NCI-H1417 (cell line): ENCODE measurements at regions not wholly inside any gene's neighbourhood (a gene's known extent, or its start where the extent isn't known, plus 50 kb on each side); places are given as distances from the start of the nearest gene placed in this dataset.

Experiments
- DNase-seq, 3 experiments: peaks; one replicate each; lab custom pipeline; 2025; lab: John Stamatoyannopoulos, UW

- no peak for DNase-seq
Measured at GRCh38 chr3:28646435-28646834, 297.8 kb upstream of the AZI2 start.

DNA sequence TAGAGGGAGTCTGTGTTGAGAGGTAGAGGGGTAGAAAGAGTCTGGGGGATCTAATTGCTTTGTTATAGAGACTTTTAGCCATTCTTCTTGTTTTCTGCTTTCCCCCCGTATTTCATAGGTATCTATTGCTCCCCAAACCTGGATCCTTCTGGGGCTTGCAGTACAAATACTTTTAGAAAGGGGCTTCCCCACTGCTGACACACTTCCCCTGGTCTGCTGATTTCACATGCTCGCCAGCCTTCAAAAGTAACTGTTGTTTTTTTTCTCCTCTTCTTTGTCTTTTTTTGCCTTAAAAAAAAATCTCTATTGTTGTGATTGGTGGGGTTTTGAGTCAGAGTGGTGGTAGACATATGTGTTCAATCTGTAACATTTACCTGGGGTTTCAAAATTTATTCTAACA is 300.6 kb upstream of the AZI2 start:
- no peak for DNase-seq

DNA sequence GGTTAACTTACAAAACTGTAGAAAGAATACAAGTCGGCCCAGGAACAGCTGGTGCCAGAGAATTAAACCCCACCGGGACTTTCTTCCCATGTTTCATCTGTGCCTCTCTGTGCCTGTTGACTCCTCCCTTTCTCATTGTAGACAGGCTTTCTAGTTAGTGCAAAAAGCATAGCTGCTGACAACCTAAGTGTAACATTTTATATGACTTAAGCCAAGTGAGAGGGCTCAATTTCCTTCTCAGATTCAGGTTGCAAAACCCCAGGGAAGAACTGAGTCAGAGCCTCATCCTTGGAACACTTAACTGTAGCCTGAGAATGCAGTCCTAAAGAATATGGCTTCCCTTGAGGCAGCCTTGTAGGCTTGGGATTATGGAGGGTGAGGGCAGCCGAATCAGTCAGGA is 302.5 kb upstream of the AZI2 start:
- no peak for DNase-seq

DNA sequence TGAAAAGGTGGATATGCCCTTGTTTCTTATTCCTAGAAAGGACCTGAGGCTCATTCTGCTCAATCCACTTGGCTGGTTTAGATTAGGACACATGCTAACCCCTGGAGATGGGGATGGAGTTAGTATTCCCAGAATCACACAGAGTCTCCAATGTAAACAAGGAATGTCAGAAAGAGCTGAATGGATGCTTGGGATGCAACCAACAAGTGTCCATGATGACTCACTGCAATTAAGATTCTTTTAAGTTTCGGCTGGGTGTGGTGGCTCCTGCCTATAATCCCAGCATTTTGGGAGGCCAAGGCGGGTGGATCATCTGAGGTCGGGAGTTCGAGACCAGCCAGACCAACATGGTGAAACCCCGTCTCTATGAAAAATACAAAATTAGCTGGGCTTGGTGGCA is 315.5 kb upstream of the AZI2 start:
- DNase-seq: no peak

DNA sequence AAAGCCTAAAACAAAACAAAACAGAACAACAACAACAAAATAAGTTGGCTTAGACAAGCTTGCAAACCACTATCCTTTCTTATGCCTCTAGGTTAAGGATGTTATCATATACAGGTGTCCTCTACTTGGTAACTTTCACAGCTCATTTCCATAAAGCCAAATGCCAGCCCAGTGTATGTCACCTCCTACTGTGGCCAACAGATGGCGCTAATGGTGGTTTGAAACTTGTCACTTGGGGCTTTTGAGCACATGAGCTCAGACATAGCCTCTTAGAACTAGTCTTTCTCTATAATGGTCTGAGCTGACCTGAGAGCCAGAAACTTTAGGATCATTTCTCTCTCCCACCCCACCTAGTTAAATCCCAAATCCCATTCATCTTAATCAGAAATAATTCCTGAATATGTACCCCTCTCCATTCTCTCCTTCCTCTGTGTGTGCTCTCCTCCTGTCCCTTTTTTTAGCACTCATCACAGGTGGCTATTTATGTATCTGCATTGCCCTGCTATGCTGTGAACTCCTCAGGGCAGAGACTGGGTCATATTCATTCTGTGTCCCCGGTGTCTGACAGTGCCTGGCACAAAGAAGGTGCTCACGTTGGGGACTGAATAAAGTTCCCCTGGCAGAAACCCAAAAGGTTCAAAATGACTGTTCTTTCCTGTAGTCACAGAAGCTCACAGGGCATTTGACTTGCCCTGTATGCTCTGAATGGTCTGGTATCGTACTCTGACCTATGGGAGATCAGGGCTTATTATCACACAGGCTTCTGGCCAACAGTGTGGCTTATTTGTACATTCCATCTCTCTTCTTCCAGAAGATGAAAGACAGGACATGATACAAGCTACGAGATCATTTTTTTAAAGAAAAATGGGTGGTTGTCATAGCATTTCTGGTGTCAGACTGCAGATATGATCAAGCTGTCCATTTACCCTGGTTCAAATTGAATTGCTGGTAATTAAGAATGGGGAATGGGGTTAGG is 319.3 kb upstream of the AZI2 start:
- peak; percentile 43 to 77 (median 59) for DNase-seq

DNA sequence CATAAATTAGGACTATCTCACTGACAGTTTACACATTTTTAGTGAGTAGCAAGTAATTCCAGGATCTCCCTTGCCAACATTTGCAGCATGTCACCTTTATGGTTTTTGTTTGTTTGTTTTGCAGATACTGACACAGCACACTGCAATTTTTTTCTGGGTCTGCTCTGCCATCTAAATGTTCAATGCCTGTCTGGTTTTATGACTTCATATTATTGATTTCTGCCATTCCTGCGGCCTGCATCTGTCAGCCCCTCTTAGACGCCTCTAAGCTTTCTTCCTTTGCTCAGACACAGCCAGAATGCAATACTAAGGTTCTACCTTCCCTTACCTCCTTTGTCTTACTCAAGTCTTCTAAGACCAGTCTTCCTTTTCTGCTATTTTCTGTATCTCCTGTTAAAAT is 321.2 kb upstream of the AZI2 start:
- DNase-seq: no peak

- DNase-seq: no peak
Measured at GRCh38 chr3:28672406-28672805, 323.8 kb upstream of the AZI2 start.

DNA sequence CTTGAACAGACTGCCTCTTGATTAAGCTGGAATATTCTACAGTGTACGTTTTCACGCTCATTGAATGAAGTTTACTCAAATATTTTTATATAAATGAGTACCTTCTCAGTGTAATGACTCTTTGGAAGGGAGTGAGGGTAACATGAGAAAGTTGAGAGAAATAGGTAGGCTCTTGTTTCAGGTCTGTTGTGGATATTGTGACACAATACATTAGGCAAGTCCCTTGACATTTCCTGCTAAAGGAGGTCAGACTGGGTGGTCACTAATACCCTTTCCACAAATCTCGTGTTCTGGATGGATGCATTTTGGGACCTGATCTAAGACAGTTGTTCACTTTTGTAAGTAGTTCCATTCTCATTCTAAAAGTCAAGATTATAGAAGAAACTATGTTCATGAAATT is 324.8 kb upstream of the AZI2 start:
- no peak for DNase-seq

DNA sequence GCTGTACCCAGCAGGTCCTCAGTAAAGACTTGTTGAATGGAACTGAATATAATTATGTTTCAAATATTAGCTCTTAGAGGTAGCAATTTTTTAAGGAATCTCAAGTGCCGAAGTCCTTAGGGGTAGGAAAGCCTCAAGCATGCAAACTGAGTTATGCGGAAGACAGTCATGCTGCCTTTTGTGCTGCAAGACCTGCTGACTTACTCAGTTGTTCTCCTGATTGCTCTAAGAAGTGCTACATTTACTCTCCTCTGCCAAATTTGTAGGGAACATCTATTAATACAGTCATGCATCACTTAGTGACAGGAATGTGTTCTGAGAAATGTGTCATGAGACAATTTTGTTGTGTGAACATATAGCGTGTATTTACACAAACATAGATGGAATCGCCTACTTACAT is 325.6 kb upstream of the AZI2 start:
- DNase-seq: no peak

DNA sequence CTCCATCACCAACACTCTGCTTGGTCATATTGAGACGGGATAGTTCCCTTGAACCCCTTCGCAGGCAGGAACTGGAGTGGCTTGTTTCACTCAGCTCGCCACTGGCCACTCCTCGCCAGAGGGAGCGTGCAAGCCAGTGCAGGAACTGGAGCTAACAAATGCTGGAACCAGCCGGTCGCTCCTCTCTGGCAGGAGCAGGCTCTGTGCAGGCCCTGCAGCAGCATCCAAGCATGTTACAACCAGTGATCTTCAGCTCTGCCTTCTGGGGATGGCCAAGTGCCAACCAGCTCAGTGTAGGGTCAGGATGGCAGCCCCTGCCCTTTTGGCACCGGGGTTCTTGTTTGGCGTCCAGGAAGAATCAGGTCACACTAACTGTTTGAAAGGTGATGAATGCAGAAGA is 329.0 kb upstream of the AZI2 start:
- DNase-seq: no peak

DNA sequence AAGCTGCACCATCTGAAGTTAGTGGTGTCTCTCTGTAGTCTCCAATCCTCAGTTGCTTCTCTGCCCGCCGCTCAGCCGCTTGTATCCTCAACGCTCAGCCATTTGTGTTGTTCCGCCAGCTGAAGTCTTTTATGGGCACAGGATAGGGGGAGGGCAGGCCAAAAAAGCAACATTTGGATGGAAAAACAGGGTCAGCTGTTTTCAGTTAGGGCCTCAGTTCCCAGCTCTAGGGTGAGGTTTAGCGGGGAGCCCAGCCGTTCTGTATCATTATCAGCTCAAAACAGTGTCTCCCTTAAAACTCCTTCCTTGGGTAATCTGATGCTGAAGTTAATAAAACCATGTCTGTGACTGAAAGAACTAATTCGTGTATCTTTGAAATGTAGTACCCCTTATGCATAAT is 329.5 kb upstream of the AZI2 start:
- DNase-seq: no peak

GRCh38 chr3:28680050-28680449 is 331.4 kb upstream of the AZI2 start:
- DNase-seq: no peak

DNA sequence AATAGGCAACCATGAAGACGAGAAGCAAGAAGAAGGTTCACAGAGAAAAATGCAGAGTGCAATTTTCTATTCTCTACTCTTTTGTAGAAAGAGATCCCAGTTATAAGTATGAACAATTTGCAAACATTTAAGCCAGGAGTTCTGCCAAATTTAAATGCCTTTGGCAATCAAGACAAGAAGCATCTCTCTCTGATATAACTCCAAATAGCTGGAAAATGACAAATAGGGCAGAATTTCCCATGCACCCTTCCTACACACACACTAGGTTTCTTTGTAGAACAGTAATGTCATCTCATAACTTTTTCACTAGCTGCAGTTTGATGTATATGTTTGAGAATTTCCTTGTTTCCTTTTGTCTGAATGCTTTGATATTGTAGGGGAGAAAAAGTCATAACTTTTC is 333.5 kb upstream of the AZI2 start:
- no peak for DNase-seq

DNA sequence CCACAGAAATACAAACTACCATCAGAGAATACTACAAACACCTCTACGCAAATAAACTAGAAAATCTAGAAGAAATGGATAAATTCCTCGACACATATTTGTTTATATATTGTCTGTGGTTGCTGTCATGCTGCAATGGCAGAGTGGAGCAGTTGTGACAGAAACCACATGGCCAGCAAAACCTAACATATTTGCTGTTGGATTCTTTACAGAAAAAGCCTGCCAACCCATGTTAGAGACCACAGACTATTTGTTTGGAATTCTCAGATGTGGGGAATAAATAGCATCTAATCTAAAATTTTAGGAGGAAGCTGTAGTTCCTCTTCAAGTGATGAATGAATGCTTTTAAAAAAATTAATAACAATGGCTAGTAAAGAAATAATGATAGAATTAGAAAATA is 341.6 kb upstream of the AZI2 start:
- DNase-seq: no peak

GRCh38 chr3:28698706-28699105 is 350.1 kb upstream of the AZI2 start:
- no peak for DNase-seq

- DNase-seq: peak; percentile 3 to 77 (median 47)
Measured at GRCh38 chr3:28699283-28699682, 350.7 kb upstream of the AZI2 start.

- DNase-seq: peak in 1 of 3 experiments; percentile 2
Measured at GRCh38 chr3:28700728-28701127, 352.1 kb upstream of the AZI2 start.

DNA sequence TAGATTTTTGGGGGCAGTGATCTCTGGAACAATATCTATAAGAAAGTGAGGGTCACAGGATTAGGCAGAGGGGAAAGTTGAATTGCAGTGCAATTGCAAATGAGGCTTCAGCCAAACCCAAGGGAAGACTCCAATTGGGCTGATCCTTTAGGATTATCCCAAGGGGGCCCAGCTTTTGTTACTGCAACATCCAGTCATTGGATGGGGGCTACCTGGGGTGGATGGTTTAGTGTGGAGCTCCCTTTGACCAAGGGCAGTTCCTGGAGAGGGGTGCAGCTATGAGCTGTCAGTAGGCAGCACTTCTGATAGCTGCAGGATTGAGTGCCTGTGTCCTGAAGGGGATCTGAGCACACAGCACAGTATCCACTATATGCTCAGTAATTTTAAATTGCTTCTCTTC is 355.2 kb upstream of the AZI2 start:
- DNase-seq: no peak

DNA sequence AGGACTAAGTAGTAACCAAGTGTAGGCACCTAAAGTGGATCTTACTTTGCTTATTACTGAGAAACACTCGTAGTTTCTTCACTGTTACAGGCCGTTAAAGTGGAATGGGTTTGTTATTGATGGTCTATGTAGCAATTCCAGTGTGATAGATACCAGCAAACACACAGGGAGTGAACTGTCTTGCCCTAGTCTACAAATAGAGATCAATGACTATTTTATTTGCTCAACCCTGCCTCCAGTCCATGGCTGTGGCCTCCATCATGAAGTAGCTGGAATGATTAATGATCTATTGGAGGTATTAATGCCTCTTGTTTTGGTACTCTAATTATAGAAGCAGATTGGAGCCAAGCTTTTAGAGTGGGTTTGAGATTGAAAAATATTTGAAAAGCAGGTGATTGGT is 362.7 kb upstream of the AZI2 start:
- peak in 1 of 3 experiments; percentile 10 for DNase-seq

DNA sequence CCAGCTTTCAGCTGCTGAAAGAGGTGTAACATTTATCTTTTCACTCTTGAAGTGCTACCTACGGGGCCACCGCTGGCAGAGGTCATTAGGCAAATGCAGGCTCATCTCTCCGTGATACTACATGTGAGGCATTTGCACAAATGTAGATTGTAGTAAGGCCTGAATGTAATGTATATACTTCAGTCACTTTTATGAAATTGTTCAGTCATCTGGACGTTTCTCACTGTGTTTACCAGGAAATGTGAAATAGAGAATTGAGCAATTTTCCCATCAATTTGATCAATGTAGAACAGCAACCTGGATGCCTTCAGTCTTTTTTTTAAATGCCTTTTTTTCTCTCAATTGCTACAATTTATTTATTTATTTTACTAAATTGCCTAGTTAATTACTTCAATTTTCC is 368.3 kb upstream of the AZI2 start:
- no peak for DNase-seq

GRCh38 chr3:28718074-28718849 is 369.6 kb upstream of the AZI2 start:
- no peak for DNase-seq

DNA sequence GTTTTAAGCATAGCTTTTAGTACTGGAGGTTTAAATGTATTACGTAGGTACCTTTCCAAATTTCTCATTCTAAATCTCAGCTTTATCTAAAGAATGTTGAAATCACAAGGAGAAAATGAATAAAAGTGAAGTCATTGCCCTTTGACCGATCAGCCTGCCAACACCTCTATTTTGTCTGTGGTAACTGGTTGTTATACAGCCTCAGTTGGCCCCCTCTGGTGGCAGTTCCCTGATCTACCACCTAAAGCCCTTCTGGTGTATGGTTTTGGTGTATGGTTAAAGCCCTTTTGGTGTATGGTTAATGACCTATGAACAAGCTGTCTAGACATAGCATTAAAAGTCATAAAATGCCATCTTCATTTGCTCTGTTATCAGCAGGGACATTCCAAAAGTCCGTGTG is 378.2 kb upstream of the AZI2 start:
- peak; percentile 36 to 56 (median 39) for DNase-seq

- DNase-seq: no peak
Measured at GRCh38 chr3:28727307-28727706, 378.7 kb upstream of the AZI2 start.
